NCI-H446 treated with DMSO at 0.1 percent for 48 hours (cell line): ENCODE measurements at regions not wholly inside any gene's neighbourhood (a gene's known extent, or its start where the extent isn't known, plus 50 kb on each side); places are given as distances from the start of the nearest gene placed in this dataset.

Experiments
- DNase-seq: peaks from one replicate; lab custom pipeline; 2025; lab: John Stamatoyannopoulos, UW

GRCh38 chr2:120515759-120516678 is 170.1 kb downstream of the INHBB start:
- DNase-seq, result no peak

- DNase-seq, result no peak
These were observed 170.9 kb downstream of the INHBB start for GRCh38 chr2:120516679-120517314.

GRCh38 chr2:120517751-120518469 is 172.0 kb downstream of the INHBB start:
- DNase-seq, result no peak

GRCh38 chr2:120518819-120519218 is 172.9 kb downstream of the INHBB start:
- no peak for DNase-seq

GRCh38 chr2:120519469-120519868 is 173.5 kb downstream of the INHBB start:
- DNase-seq, result no peak

GRCh38 chr2:120520454-120520853 is 174.5 kb downstream of the INHBB start:
- no peak for DNase-seq

GRCh38 chr2:120520929-120521912 is 175.3 kb downstream of the INHBB start:
- DNase-seq, result no peak

DNA sequence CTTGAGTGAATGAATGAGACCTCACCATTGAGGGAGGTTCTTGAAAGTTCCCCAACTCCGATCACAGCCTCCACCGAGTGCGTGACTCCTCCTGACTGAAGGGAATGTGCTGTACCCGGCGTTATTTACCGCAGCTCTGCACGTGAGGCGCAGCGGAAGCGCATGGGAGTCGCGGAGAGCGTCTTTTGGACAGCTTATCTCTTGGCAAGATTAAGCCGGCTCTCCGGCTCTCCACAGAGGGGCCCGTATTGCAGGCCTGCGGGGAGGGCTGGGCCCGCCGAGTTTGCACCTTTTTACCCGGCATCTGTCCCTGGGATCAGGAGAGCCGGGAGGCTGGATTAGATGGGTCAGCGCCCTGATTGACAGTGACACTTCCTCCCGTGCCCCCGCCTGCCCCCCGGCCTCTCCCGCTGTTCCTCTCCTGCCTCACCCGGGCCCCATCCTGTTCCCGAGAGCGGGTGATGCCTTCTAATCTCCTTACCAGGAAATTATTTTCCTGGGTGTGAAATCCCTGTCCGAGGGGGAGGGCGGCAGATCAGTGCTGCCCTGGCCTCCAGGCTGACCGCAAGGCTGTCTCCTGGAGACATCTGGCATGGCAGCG is 176.3 kb downstream of the INHBB start:
- DNase-seq, result no peak

GRCh38 chr2:120523766-120524165 is 177.8 kb downstream of the INHBB start:
- no peak for DNase-seq

DNA sequence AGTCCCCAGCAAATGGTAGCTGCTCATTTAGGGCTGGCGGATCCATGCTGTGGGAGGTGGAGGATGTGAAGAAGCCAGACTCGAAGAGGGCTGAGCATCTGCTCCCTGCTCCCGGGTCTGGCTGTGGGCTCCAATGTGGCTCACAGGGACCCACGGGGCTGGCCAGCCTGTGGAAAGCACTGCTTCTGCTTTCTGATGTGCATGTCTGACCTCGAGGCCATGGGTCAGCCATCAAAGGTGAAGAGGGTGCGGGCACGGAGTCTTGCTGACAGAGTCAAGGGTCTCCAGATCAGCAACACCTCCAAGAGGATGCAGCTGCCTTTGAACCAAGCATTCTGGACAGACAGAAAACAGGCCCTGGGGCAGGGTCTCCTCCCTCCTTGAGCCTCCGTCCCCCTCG is 178.2 kb downstream of the INHBB start:
- no peak for DNase-seq

- DNase-seq, result no peak
These were observed 179.4 kb downstream of the INHBB start for GRCh38 chr2:120525056-120526046.

DNA sequence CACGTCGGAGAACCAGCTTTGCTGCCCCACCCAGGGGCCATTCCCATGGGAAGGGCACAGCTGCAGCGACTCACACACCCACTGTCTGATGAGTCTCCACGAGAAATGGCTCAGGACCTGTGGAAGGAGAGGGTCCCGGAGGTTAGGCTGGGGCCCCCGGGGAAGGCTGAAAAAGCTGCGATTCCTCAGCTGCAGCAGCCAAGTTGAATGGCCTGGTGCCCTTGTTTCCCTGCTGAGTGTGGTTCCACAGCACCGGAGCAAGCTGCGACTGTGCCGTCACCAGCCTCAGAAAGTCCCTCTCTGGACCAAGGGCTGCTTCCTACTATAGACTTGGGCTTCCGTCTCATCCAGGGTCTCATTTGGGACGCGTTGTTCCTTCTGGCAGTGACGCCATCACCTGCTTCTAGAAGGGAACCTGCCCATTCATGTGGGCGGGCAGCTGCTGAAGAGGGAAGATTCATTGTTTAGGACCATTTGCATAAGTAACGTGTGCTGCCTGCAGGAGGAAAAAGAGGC is 180.2 kb downstream of the INHBB start:
- DNase-seq, result no peak

GRCh38 chr2:120526997-120527945 is 181.3 kb downstream of the INHBB start:
- no peak for DNase-seq

DNA sequence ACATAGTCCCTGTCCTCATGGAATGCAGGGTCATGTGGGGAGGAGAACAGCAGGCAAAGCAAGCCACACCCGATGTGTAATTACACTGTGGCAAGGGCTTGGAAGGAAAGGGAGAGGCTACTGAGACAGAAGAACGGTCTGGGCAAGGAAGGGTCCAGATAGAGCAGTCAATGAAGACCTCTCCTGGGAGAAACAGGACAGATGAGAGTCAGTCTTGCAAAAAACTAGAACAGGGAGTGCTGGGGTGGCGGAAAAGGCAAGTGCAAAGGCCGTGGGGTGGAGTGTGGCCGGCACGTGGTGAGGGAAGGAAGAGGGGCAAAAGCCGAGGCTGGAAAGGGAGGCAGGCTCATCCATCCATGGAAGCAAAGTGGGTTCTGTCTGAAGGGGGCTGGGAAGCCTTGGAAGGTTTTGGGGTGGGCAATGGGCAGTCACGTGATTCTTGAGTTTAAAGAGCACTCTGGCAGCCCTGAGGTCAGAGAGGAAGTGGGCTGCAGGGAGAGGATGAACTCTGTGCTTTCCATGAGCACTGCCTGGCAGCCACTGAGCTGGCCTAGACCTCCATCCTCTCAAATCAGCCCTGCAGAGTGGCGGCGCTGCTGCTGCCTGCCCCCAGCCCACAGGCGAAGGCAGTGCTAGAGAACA is 182.2 kb downstream of the INHBB start:
- DNase-seq, result no peak

GRCh38 chr2:120528693-120529076 is 182.7 kb downstream of the INHBB start:
- no peak for DNase-seq

DNA sequence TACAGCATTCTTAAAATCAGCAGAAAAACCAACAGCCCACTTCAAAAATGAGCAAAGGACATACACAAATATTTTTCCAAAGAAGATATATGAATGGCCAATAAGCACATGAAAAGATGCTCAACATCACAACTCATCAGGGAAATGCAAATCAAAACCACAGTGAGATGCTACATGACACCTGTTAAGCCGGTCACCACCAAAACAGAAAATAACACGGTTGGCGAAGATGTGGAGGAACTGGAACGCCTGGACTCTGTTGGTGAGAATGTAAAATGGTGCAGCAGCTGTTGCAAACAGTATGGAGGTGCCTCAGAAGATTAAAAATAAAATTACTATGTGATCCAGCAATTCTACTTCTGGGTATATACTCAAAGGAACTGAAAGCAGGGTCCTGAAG is 184.8 kb downstream of the INHBB start:
- DNase-seq, result no peak

- no peak for DNase-seq
These were observed 185.4 kb downstream of the INHBB start for GRCh38 chr2:120531365-120531764.
